ENCODE measurements at regions not wholly inside any gene's neighbourhood (a gene's known extent, or its start where the extent isn't known, plus 50 kb on each side); places are given as distances from the start of the nearest gene placed in this dataset.

- H3K4me3 ChIP-seq (ENCODE audit: low read depth, poor library complexity, severe bottlenecking): no peak overlapping the region
- TF ChIP-seq CTCF (IDR thresholded peaks at IDR 0.05): no peak
- TF ChIP-seq POLR2A (IDR thresholded peaks at IDR 0.05): no peak
- no peak for DNase-seq (ENCODE audit: low spot score in 2 of 2)
- intact Hi-C loops (cut with DNase I; ENCODE audit: low total_unique reads): no loop called here
Observed at GRCh38 chr5:39566891-39567290, 142.1 kb upstream of the DAB2 start.

GRCh38 chr5:39566029-39566428 lies 141.2 kb upstream of the DAB2 start:
- intact Hi-C loops (cut with DNase I; ENCODE audit: low total_unique reads): no loop called here
- WGBS, 2 donors: 90 to 96% methylated on average over 3 of the region's 3 CpGs
- no peak for TF ChIP-seq CTCF (IDR thresholded peaks at IDR 0.05)
- no peak for TF ChIP-seq POLR2A (IDR thresholded peaks at IDR 0.05)
- no peak for DNase-seq (ENCODE audit: low spot score in 2 of 2)
- no peak overlapping the region for H3K4me3 ChIP-seq (ENCODE audit: low read depth, poor library complexity, severe bottlenecking)

- TF ChIP-seq CTCF (IDR thresholded peaks at IDR 0.05): no peak
- no peak for TF ChIP-seq POLR2A (IDR thresholded peaks at IDR 0.05)
- H3K4me3 ChIP-seq (ENCODE audit: low read depth, poor library complexity, severe bottlenecking): no peak overlapping the region
- intact Hi-C loops (cut with DNase I; ENCODE audit: low total_unique reads): no loop called here
- DNase-seq (ENCODE audit: low spot score in 2 of 2): no peak
- 13 to 31% methylated on average over 2 of the region's 2 CpGs for WGBS, 2 donors
Observed at GRCh38 chr5:39561421-39561820, 136.6 kb upstream of the DAB2 start.

- 90 to 95% methylated on average over 2 of the region's 2 CpGs for WGBS, 2 donors
- intact Hi-C loops (cut with DNase I; ENCODE audit: low total_unique reads): no loop called here
- no peak overlapping the region for H3K4me3 ChIP-seq (ENCODE audit: low read depth, poor library complexity, severe bottlenecking)
- TF ChIP-seq CTCF (IDR thresholded peaks at IDR 0.05): no peak
- TF ChIP-seq POLR2A (IDR thresholded peaks at IDR 0.05): no peak
- no peak for DNase-seq (ENCODE audit: low spot score in 2 of 2)
Observed at GRCh38 chr5:39560726-39561125, 135.9 kb upstream of the DAB2 start.

GRCh38 chr5:39559923-39560322 lies 135.1 kb upstream of the DAB2 start:
- intact Hi-C loops (cut with DNase I; ENCODE audit: low total_unique reads): no loop called here
- TF ChIP-seq POLR2A (IDR thresholded peaks at IDR 0.05) (no peak), CTCF (IDR thresholded peaks at IDR 0.05) (no peak)
- 64 to 76% methylated on average over 2 of the region's 2 CpGs for WGBS, 2 donors
- no peak for DNase-seq (ENCODE audit: low spot score in 2 of 2)
- no peak overlapping the region for H3K4me3 ChIP-seq (ENCODE audit: low read depth, poor library complexity, severe bottlenecking)

- H3K4me3 ChIP-seq (ENCODE audit: low read depth, poor library complexity, severe bottlenecking): no peak overlapping the region
- DNase-seq (ENCODE audit: low spot score in 2 of 2): no peak
- WGBS, 2 donors: 54 to 62% methylated on average over 3 of the region's 3 CpGs
- TF ChIP-seq POLR2A (IDR thresholded peaks at IDR 0.05) (no peak), CTCF (IDR thresholded peaks at IDR 0.05) (no peak)
- intact Hi-C loops (cut with DNase I; ENCODE audit: low total_unique reads): no loop called here
Observed at GRCh38 chr5:39558541-39558940, 133.8 kb upstream of the DAB2 start.
